ACHN (cell line): ENCODE measurements at regions not wholly inside any gene's neighbourhood (a gene's known extent, or its start where the extent isn't known, plus 50 kb on each side); places are given as distances from the start of the nearest gene placed in this dataset.

Experiments used
- DNase-seq: peaks from one replicate; pipeline ENCODE4 v3.0.0-alpha.2; 2015
- in situ Hi-C: cut with HindIII; loops from 2 replicates; pipeline ENCODE4 v1.10.0; 2017; ENCODE audit warnings: low sequenced_read_pairs, low pct_ligation_motif_present, low pct_unique_long_range_greater_than_20kb

DNA sequence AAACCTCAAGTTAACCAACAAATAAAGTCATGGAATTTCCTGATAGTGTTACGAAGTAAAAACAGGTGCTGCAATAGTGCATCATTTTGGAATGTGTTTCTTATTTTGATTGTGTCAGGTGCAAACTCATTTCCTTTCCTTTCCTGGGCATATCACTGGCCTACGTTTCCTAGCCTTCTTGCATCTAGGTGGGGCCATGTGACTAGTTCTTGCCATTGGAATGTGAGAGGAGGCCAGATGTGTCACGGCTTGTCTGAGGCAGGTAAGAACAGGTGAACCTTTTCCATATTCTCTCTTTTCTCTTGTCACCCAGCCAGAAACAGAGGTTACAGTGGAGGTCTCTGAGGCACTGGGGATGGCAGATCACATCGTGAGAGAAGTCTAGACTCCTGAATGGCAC, 868.0 kb downstream of the RPA4 start:
- in situ Hi-C loops, result no loop called here
- no peak for DNase-seq

DNA sequence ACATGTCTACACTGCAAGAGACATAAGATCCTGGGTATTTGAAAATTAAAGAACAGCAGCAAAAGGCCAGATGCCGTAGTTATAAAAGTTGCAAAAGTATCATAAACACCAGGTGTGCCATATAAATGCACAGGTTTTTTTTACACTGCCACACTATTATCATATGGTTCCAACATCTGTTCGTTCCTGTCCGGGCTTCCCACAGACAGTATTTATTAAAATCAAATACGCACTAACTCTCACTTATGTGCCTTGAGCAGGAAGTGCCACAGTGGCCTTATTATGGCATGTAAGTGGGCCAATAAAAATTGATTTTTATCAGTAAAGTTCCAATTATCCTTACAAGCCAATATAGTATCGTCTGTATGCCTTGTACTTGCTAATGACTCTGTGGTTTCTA, 873.2 kb downstream of the RPA4 start:
- no peak for DNase-seq
- in situ Hi-C loops, result no loop called here

DNA sequence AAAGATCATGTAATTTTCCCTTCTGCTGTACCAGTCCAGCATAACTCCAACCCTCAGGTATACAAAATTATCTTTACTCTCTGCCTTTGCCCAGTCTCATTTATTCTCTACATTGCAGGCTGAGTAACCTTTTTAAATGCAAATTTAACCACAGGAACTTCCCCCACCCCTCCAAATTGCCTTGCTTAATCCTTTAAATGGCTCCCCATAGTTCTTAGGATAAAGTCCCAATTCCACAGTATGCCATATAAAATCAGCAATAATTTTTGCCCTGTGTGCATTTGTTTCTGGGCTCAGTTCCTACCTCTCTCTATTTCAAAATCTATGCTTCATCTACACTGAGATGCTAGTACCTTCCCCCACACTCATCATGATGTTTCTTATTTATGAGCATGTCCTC, 879.7 kb downstream of the RPA4 start:
- DNase-seq, result no peak
- in situ Hi-C loops, result no loop called here

DNA sequence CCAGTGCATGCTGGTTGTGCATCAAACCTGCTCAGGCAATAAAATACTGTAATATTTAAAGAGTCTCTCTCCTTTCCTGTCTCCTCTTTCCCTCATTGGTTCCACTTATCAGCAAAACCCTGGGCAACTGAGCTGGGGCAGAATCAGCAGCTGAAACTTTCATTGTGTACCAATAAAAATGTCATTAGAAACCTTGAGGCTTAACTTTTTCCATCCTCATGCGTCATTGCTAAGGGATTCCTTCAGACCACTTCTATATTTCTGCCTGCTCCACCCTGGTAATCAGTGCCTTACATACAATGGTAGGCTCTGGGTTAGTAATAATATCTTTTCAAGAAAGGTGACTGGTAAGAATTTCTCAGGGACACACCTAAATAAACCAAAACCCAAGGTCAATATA, 880.3 kb downstream of the RPA4 start:
- in situ Hi-C loops, result no loop called here
- no peak for DNase-seq

DNA sequence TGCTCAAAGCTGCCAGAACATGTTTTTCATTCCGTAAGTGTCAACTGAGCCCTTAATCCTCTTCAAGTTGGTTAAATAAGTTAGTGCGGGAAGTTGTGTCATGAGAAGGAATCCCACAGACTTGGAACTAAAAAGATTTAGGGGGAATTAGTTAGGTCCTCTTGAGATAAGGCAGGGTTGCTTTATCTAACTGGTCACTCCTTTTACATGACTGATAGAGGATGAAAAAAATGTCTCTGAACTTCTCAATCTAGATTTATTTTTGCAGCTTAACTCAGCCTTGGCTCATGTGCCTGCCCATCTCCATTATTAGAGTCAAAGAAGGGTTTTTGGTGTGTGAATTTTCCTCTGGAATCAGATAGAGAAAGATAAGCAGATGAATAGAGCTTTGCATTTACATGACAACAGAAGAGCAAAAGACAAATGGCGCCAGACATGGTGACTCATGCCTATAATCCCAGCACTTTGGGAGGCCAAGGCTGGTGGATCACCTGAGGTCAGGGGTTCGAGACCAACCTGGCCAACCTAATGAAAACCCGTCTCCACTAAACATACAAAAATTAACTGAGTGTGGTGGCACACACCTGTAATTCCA, 882.9 kb downstream of the RPA4 start:
- no peak for DNase-seq
- in situ Hi-C loops, result no loop called here

DNA sequence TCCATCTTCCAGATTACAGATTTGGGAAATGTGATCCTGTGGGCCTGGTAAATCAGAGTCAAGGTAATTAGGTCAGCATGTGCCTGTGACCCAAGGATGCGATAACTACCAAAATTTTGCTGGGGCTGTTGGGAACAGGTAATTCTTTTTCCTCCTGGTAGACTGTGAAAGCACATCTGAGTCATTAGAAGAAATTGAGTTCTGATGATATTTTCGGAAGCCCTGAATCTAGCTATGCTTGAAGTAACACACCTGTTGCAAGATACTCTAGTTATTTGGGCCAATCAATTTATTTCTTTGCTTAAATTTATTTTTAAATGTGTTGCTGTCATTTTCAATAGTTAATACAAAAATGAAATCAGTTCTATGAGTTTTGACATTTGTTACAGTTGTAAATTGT, 903.6 kb downstream of the RPA4 start:
- in situ Hi-C loops, result no loop called here
- no peak for DNase-seq

DNA sequence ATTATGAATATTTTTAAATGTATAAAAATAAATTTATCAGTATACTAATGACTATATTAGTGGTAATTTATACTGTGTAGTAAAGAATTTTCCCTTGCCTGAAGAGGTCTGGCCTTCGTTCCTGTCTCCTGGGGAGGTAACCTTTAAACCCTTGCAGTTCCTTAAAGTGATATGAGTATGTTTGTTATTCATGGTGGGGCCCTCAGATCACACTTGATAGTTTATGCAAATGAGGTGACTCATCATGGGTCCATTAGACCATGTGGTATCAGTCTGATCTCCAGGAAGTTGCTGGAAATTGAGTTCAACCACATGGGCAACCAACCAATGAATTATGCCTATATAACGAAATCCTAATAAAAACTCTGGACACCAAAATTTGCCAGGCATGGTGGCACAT, 904.1 kb downstream of the RPA4 start:
- DNase-seq, result no peak
- in situ Hi-C loops, result no loop called here

DNA sequence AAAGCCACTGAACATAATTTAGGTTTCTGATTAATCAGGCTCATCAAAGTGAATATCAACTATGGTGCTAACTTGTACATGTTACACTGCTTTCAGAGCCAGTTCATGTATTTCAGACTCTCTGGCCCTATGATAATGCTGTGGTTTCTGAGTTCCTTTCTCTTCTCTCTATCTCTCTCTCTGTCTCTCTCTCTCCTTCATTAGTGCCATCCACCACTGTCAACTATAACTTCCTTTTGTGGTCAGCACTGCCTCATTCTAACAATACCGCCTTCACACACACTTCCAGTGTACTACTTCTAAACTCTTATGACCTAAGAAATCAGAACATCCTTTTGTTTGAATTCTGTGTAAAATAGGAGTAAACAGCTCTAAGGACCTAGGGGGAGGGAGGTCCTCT, 907.1 kb downstream of the RPA4 start:
- in situ Hi-C loops, result no loop called here
- no peak for DNase-seq

DNA sequence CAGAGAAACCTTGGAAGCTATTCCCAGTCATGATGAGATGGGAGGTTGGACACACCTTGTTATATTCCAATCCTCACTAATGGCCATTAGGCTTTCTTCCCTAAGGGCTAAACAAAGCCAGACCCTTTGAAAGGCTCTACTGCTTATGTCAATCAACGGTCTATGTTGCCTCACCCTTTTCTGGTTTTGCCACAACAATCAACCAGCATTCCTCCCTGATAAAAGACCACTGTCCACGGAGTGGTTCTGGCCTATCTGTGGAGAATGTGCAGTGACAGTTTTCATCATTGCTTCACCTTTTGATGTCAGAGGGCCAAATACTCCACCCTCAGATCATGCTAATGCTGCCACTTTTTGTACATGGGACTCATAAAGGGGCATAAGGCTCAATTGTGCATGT, 913.4 kb downstream of the RPA4 start:
- in situ Hi-C loops, result no loop called here
- no peak for DNase-seq

DNA sequence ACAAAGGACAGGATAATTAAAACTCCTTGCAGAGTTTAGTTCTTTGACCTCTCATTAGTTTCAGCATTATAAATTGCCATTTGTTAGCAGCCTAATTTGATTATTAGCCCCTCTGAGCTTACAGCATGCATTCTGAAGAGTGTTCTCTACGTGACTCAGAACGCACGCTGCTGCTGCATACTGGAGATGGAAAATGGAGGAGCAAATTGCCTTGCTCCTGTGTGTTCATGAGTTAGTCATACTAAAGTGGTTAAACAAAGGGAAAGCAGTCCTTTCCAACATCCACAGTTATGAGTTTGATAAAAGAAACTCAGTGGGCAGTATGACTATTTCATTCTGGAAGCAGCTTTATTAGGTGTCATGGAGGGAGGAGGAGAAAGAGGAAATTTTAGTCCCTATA, 922.5 kb downstream of the RPA4 start:
- DNase-seq, result no peak
- in situ Hi-C loops, result no loop called here

DNA sequence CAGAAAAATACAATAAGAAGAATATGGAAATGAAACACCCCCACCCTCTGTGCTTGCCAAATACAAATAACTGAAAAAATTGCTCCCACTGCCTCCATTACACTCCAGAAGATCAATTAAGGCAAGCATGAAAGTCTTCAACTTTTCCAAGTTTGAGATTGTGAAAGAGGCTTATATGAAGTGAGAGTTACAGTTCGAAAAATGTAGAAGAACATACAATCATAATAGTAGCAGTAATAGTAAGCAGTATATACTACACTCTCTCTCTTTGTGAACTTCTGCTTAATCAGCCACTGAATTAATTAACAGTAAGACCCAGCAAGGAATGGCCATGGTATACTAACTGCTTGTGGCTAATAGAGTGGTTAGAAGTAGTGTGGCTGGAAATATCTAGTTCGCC, 923.2 kb downstream of the RPA4 start:
- DNase-seq, result no peak
- in situ Hi-C loops, result no loop called here

DNA sequence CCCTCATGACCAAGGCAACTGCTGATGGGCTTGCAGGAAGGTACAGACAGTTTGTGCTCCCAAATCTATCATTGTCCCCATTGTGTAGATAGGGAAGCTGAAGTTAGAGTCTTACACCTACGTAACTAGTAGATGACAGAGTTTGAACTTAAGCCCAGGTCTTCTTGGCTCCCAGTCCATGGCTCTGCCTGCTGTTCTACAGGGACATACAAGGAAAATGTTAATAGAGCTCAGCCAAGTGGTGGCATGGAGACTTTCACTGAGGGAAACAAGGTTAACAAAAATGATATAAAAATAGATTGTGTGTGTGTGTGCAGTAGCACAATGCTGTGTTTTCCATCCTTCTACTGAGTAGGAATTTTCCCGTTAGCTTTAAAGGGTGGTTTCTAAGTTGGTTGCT, 936.5 kb downstream of the RPA4 start:
- in situ Hi-C loops, result no loop called here
- DNase-seq, result no peak

DNA sequence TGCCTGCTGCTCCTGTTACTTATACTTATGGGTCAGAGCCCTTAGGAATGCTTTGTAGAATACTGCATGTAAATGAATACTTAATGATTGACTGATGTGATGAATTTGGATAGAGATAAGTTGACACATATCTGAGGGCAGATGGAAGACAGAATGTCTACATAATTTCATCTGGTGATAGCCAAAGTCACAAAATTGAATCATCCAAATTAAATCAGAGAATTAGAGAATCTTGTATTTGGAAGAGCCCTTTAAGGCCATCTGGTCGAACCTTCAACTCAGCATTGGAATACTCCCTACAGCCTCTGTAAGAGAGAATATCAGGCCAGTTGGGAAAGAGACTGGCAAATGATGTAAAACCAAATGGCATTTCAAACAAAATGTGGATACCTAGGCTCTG, 944.8 kb downstream of the RPA4 start:
- no peak for DNase-seq
- in situ Hi-C loops, result no loop called here

DNA sequence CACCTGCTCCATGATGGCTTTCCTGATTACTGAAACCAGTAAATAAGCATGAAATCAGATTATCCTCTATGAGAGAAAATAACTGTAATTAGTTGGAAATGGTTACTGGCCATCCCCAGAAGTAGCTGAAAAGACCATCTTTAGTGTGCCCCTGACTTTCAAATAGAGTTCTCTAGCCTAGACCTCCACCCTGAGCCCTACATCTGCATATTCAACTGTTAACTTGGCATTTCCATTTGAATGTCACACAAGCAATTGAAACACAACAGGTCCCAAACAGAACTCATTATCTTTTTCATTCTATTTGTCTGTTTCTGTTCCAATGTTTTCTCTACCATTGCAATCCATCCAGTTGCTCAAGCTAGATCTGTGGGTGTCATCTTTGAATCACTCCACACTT, 952.3 kb downstream of the RPA4 start:
- no peak for DNase-seq
- in situ Hi-C loops, result no loop called here

DNA sequence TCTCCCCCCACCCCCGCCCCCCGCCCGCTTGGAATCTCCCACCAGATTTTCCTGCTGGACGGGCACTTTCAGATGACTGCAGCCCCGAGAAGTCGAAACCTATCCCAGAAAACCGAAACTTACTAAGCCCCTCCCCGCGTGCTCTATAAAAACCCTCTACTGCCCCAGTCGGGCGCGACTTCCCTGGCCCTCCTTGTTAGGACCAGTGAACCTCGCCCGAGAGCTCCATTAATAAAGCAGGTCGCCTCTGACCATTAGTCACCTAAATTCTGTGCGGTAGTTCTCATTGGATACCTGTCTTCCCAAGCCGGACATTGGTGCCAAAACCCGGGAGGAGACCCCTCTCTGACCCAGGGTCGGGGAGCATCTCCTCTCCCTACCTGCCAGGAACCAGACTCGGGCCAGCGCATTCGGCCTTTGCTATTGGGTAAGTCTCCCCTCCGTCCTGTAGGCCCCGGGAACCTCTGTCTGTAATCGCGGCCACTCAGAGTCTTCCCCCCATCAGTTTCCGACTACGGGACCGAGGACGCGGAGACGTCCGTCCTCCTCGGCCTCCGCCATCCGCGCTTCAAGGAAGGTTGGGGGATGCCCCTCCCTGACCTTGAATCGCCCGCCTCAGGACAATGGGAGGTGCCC, 958.0 kb downstream of the RPA4 start:
- in situ Hi-C loops, result no loop called here
- DNase-seq, result no peak

DNA sequence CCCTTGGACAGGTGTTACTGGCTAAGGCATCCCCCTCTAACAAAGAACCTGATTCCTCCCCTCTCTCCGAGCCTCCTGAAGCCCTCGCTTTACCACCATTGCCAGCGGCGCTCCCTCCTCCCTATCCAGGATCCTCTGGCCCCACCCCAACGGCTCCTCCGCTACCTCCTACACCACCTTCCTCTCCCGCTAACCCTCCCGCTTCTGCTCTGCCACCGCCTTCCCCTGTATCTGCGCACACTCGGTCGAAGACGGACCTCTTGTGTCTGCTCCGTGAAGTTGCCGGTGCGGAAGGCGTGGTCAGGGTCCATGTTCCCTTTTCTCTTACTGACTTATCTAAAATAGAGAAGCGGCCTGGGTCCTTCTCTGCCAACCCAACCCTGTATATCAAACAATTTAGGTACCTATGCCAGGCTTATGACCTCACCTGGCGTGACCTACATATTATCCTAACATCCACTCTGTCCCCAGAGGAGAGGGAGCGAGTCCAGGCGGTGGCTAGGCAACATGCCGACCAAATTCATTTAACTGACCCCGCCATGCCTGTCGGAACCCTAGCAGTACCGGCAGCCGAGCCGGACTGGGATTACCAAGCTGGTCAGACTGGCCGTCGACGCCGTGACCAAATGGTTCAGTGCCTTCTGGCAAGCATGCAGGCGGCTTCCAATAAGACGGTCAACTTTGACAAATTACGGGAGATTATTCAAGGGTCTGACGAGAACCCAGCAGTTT, 958.9 kb downstream of the RPA4 start:
- in situ Hi-C loops, result no loop called here
- no peak for DNase-seq

DNA sequence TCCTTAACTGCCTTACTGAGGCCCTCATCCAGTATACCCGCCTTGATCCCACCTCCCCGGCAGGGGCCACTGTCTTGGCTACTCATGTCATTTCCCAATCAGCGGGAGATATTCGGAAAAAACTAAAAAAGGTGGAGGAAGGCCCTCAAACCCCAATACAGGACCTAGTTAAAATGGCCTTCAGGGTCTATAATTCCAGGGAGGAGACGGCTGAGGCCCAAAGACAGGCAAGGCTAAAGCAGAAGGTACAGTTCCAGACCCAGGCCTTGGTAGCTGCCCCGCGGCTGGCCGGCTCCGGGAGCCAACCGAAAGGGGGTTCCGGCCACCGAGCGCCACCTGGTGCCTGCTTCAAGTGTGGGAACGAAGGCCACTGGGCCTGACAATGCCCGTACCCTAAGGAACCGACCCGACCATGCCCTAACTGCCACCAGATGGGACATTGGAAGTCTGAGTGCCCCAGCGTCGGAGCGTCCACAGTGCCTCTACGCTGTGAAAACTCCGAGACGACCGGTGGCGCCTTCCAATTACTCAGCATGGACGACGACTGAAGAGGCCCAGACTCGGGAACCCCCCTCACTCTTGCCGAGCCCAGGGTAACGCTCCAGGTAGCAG, 959.6 kb downstream of the RPA4 start:
- in situ Hi-C loops, result no loop called here
- no peak for DNase-seq

DNA sequence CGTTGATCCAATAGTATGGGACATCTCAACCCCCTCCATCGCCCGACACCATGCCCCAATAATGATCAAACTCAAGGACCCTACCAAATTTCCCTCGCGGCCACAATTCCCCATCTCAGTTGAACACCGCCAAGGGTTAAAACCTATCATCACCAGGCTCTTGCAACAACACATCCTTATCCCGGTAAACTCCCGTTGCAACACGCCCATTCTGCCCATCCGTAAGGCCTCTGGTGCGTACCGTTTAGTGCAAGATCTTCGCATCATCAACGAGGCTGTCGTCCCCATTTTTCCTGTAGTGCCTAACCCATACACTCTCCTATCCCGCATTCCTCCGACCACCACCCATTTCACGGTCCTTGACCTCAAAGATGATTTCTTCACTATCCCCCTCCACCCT, 960.5 kb downstream of the RPA4 start:
- no peak for DNase-seq
- in situ Hi-C loops, result no loop called here

DNA sequence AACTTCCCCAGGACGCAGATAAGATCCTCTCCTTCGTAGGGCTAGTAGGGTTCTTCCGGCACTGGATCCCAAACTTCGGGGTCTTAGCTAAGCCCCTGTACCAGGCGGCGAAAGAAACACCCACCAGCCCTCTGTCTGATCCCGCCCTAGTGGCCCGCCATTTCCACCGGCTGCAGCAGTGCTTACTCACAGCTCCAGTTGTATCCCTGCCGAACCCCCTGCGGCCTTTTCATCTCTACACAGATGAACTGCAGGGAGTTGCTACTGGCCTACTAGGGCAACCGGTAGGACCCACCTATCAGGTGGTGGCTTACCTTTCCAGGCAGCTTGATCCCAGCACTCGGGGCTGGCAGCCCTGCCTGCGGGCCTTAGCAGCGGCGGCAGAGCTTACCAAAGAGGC, 961.2 kb downstream of the RPA4 start:
- in situ Hi-C loops, result no loop called here
- DNase-seq, result no peak

DNA sequence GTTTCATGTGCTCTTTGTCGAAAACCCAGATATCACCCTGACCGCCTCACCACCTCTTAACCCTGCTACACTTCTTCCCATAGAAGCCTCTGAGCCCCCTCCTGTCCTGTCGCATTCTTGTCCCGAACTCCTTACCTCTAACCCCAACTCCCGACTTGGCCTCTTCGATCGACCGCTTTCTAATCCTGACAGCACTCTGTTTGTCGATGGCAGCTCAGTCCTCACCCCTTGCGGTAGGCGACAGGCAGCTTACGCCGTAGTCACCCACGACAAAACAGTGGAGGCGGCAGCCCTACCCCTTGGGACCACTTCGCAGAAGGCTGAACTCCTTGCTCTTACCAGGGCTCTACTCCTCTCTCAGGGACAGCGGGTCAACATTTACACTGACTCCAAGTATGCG, 961.7 kb downstream of the RPA4 start:
- in situ Hi-C loops, result no loop called here
- no peak for DNase-seq
